H1 (cell line): ENCODE measurements at regions not wholly inside any gene's neighbourhood (a gene's known extent, or its start where the extent isn't known, plus 50 kb on each side); places are given as distances from the start of the nearest gene placed in this dataset.

Source experiments
- CTCF ChIA-PET: fragments of 300-600 bp; sonication (Branson Sonifier 250); formaldehyde crosslinking; loops from one replicate; lab custom pipeline; 2021; ENCODE audit not compliant: partially characterized antibody; lab: Charles Lee
- POLR2A ChIA-PET: fragments of 300-600 bp; sonication (Branson Sonifier 250); formaldehyde crosslinking; loops from one replicate; lab custom pipeline; 2021; ENCODE audit warnings: inconsistent platforms; ENCODE audit not compliant: partially characterized antibody; lab: Charles Lee
- DNase-seq, 2 experiments: peaks; one replicate each; pipeline versions ENCODE4 v3.0.0 to v3.0.0-alpha.2; 2010 to 2022; ENCODE audit warnings: low spot score in 2 of 2, low read depth in 1 of 2, mixed read lengths in 1 of 2
- FAIRE-seq: peaks from 2 replicates; lab custom pipeline; 2011; peaks lifted over from hg19 to GRCh38; lab: Jason Lieb, UNC
- H2AFZ ChIP-seq: 2 replicates; pipeline ENCODE4 v1.8.1; 2012; ENCODE audit warnings: low read length, inconsistent platforms
- H2AK5ac ChIP-seq: 2 replicates; pipeline ENCODE4 v1.6.1; 2013; ENCODE audit warnings: low read depth, low read length
- H2BK120ac ChIP-seq: replicated peaks from 2 replicates; pipeline ENCODE3; 2013; ENCODE audit warnings: low read depth, low read length, inconsistent platforms
- H2BK12ac ChIP-seq: 2 replicates; pipeline ENCODE4 v1.6.1; 2013; ENCODE audit warnings: low read depth, low read length
- H2BK15ac ChIP-seq: 2 replicates; pipeline ENCODE4 v1.6.1; 2013; ENCODE audit warnings: low read length
- H2BK20ac ChIP-seq: 2 replicates; pipeline ENCODE4 v1.6.1; 2013; ENCODE audit warnings: low read length
- H2BK5ac ChIP-seq: 2 replicates; pipeline ENCODE4 v1.6.1; 2013; ENCODE audit warnings: low read depth, low read length
- H3K14ac ChIP-seq: 2 replicates; pipeline ENCODE4 v1.6.1; 2013; ENCODE audit warnings: inconsistent platforms; ENCODE audit not compliant: insufficient read length
- H3K18ac ChIP-seq: 2 replicates; pipeline ENCODE4 v1.6.1; 2013; ENCODE audit warnings: low read length; ENCODE audit errors: extremely low read depth
- H3K23ac ChIP-seq: 2 replicates; pipeline ENCODE4 v1.6.1; 2013; ENCODE audit warnings: inconsistent platforms; ENCODE audit not compliant: insufficient read length
- H3K23me2 ChIP-seq: 2 replicates; pipeline ENCODE4 v1.6.1; 2013; ENCODE audit warnings: low read depth, low read length
- H3K27ac ChIP-seq: 2 replicates; pipeline ENCODE4 v1.6.1; 2011; ENCODE audit warnings: low read depth, low read length, inconsistent platforms
- H3K27me3 ChIP-seq, 4 experiments: replicated peaks in 1 of 4; 1 replicate in 1 of 4; 2 replicates in 3 of 4; pipeline versions ENCODE4 v1.6.1 to v1.8.1; 2011 to 2013; ENCODE audit warnings: low read length in 3 of 4, mild to moderate bottlenecking in 3 of 4, inconsistent platforms in 2 of 4, mixed read lengths in 2 of 4, moderate library complexity in 1 of 4; ENCODE audit not compliant: control insufficient read depth in 3 of 4, insufficient read depth in 3 of 4; ENCODE audit errors: extremely low read depth in 1 of 4
- H3K36me3 ChIP-seq, 4 experiments: 2 replicates each; pipeline versions ENCODE4 v1.6.1 to v1.8.1; 2011 to 2013; ENCODE audit warnings: mild to moderate bottlenecking in 4 of 4, low read length in 3 of 4, moderate library complexity in 2 of 4, control low read depth in 1 of 4, inconsistent platforms in 1 of 4; ENCODE audit not compliant: insufficient read depth in 4 of 4, control insufficient read depth in 2 of 4
- H3K4ac ChIP-seq: replicated peaks from 2 replicates; pipeline ENCODE3; 2013; ENCODE audit warnings: low read length, low read depth, mixed read lengths, inconsistent platforms; ENCODE audit not compliant: insufficient read length
- H3K4me1 ChIP-seq, 4 experiments: replicated peaks in 1 of 4; 1 replicate in 1 of 4; 2 replicates in 3 of 4; pipeline versions ENCODE4 v1.6.1 to v1.8.1; 2011 to 2013; ENCODE audit warnings: low read length in 3 of 4, inconsistent platforms in 2 of 4, mixed read lengths in 1 of 4; ENCODE audit not compliant: insufficient read depth in 4 of 4, control insufficient read depth in 3 of 4
- H3K4me2 ChIP-seq, 2 experiments: 2 replicates each; pipeline versions ENCODE4 v1.6.1 to v1.8.1; 2011 to 2013; ENCODE audit warnings: low read depth in 2 of 2, low read length in 2 of 2, control low read depth in 1 of 2, inconsistent platforms in 1 of 2, mild to moderate bottlenecking in 1 of 2; ENCODE audit not compliant: insufficient read depth in 1 of 2
- H3K4me3 ChIP-seq, 4 experiments: fragments of 200-600, 300-600 bp in 1 of 4; sonication (generic), shearing (Covaris generic), sonication (Bioruptor Twin) in 1 of 4; 2 replicates each; pipeline versions ENCODE4 v1.5.1 to v1.8.1; 2011 to 2016; ENCODE audit warnings: low read length in 4 of 4, low read depth in 3 of 4, control low read depth in 2 of 4, inconsistent platforms in 2 of 4, mild to moderate bottlenecking in 2 of 4, mixed read lengths in 1 of 4, moderate library complexity in 1 of 4; ENCODE audit not compliant: insufficient read depth in 2 of 4; ENCODE audit errors: extremely low read depth in 1 of 4
- H3K56ac ChIP-seq: replicated peaks from 2 replicates; pipeline ENCODE3; 2013; ENCODE audit warnings: low read depth, mild to moderate bottlenecking, mixed read lengths, low read length, inconsistent platforms; ENCODE audit not compliant: insufficient read length
- H3K79me1 ChIP-seq: 2 replicates; pipeline ENCODE4 v1.6.1; 2013; ENCODE audit warnings: low read depth, low read length, control low read depth
- H3K79me2 ChIP-seq, 2 experiments: 2 replicates each; pipeline versions ENCODE4 v1.6.1 to v1.8.1; 2012 to 2013; ENCODE audit warnings: low read length in 2 of 2, mild to moderate bottlenecking in 2 of 2, inconsistent platforms in 1 of 2; ENCODE audit not compliant: insufficient read depth in 2 of 2, control insufficient read depth in 1 of 2
- H3K9ac ChIP-seq, 4 experiments: replicated peaks in 1 of 4; 1 replicate in 1 of 4; 2 replicates in 3 of 4; pipeline versions ENCODE4 v1.6.1 to v1.8.1; 2011 to 2013; ENCODE audit warnings: low read depth in 3 of 4, low read length in 3 of 4, control low read depth in 2 of 4, mild to moderate bottlenecking in 2 of 4, moderate library complexity in 2 of 4, inconsistent platforms in 1 of 4; ENCODE audit errors: extremely low read depth in 1 of 4
- H3K9me3 ChIP-seq, 2 experiments: 2 replicates each; pipeline versions ENCODE4 v1.6.1 to v1.8.1; 2012 to 2013; ENCODE audit warnings: mild to moderate bottlenecking in 2 of 2, moderate library complexity in 2 of 2, control low read depth in 1 of 2, inconsistent platforms in 1 of 2, low read depth in 1 of 2, low read length in 1 of 2, mixed read lengths in 1 of 2; ENCODE audit not compliant: insufficient read depth in 2 of 2
- H4K20me1 ChIP-seq, 2 experiments: replicated peaks in 1 of 2; 2 replicates each; pipeline versions ENCODE3 to v1.8.1; 2011 to 2013; ENCODE audit warnings: inconsistent platforms in 2 of 2, low read length in 2 of 2, mild to moderate bottlenecking in 1 of 2; ENCODE audit not compliant: insufficient read depth in 2 of 2, control insufficient read depth in 1 of 2
- H4K5ac ChIP-seq: 2 replicates; pipeline ENCODE4 v1.6.1; 2013; ENCODE audit warnings: low read length, low read depth, mixed read lengths, inconsistent platforms; ENCODE audit not compliant: insufficient read length
- H4K8ac ChIP-seq: 2 replicates; pipeline ENCODE4 v1.8.0; 2013; ENCODE audit warnings: mild to moderate bottlenecking, moderate library complexity, low read length, inconsistent platforms; ENCODE audit not compliant: insufficient read depth; ENCODE audit errors: extremely low read depth
- H4K91ac ChIP-seq: replicated peaks from 2 replicates; pipeline ENCODE3; 2013; ENCODE audit warnings: low read length, mixed read lengths, inconsistent platforms; ENCODE audit not compliant: insufficient read length
- ATF2 ChIP-seq: IDR thresholded peaks from 2 replicates; pipeline ENCODE4 v1.6.1; 2012; ENCODE audit warnings: low read length, inconsistent platforms
- BCL11A ChIP-seq, 2 experiments: IDR thresholded peaks; one replicate each; pipeline ENCODE4 v1.6.1; 2011; ENCODE audit warnings: low read depth in 2 of 2, low read length in 2 of 2, mild to moderate bottlenecking in 2 of 2
- CBX5 ChIP-seq: fragments of 300-800, 300-1000 bp; sonication (generic); IDR thresholded peaks from 2 replicates; pipeline ENCODE4 v1.7.1; 2016; ENCODE audit warnings: antibody characterized with exemption, low read length, low read depth
- CHD1 ChIP-seq: IDR thresholded peaks from 2 replicates; pipeline ENCODE4 v1.6.1; 2012; ENCODE audit warnings: low read depth, low read length, improper control_type of control experiment
- CREB1 ChIP-seq: IDR thresholded peaks from 2 replicates; pipeline ENCODE4 v1.6.1; 2012; ENCODE audit warnings: inconsistent platforms
- POLR2A ChIP-seq, 2 experiments: IDR thresholded peaks; 1 replicate in 1 of 2; 2 replicates in 1 of 2; pipeline ENCODE4 v1.6.1; 2011; ENCODE audit warnings: low read depth in 2 of 2, low read length in 2 of 2, mild to moderate bottlenecking in 2 of 2; ENCODE audit errors: control extremely low read depth in 1 of 2
- POU5F1 ChIP-seq: IDR thresholded peaks from 2 replicates; pipeline ENCODE4 v1.6.1; 2011; ENCODE audit warnings: low read depth, mild to moderate bottlenecking, low read length, moderate library complexity
- RFX5 ChIP-seq: IDR thresholded peaks from 2 replicates; pipeline ENCODE4 v1.6.1; 2011; ENCODE audit warnings: low read depth, low read length, improper control_type of control experiment, borderline replicate concordance
- SIN3A ChIP-seq, 2 experiments: IDR thresholded peaks in 1 of 2; conservative IDR thresholded peaks in 1 of 2; 2 replicates each; pipeline ENCODE4 v1.6.1; 2011 to 2012; ENCODE audit warnings: low read length in 2 of 2, improper control_type of control experiment in 1 of 2, low read depth in 1 of 2, mild to moderate bottlenecking in 1 of 2
- WGBS, 2 experiments: shearing (Covaris generic) in 1 of 2; methylation state at CpG; one replicate each; pipeline versions ENCODE4 v1.1.6 to v1.1.7; 2013 to 2015; ENCODE audit warnings: low lambda C conversion rate in 2 of 2, mixed read lengths in 2 of 2, inconsistent platforms in 1 of 2, low coverage in 1 of 2, missing lambda C conversion rate in 1 of 2; ENCODE audit not compliant: insufficient replicate concordance in 2 of 2, insufficient coverage in 1 of 2, insufficient read length in 1 of 2; ENCODE audit errors: extremely low coverage in 1 of 2, missing lambda C conversion rate in 1 of 2; 5-methylcytosine and 5-hydroxymethylcytosine counted together
- TF ChIP-seq, protein P1 (sequence below): IDR thresholded peaks from 2 replicates; pipeline ENCODE4 v1.6.1; 2011; ENCODE audit warnings: low read length, improper control_type of control experiment

GRCh38 chr12:19710811-19711793, 271.8 kb downstream of the AEBP2 start:
- H3K9ac ChIP-seq = no peak overlapping the region
- no peaks in the 10 kb centered on the region for H3K27me3 ChIP-seq
- DNase-seq = no peak
- H3K4me3 ChIP-seq = no peak overlapping the region
- H4K8ac ChIP-seq = no peak overlapping the region
- H3K27ac ChIP-seq = no peak overlapping the region
- no peak overlapping the region for H2AK5ac ChIP-seq
- no peak overlapping the region for H3K14ac ChIP-seq
- H2BK20ac ChIP-seq = no peak overlapping the region
- H3K4ac ChIP-seq = no peak overlapping the region
- H2BK15ac ChIP-seq = no peak overlapping the region
- H3K4me1 ChIP-seq = no peaks in the 10 kb centered on the region
- H2BK120ac ChIP-seq = no peak overlapping the region
- no peaks in the 10 kb centered on the region for H3K79me1 ChIP-seq
- no peaks in the 10 kb centered on the region for H4K20me1 ChIP-seq
- no peak overlapping the region for H3K56ac ChIP-seq
- no peak overlapping the region for H3K4me2 ChIP-seq
- 78% methylated on average over 7 of the region's 7 CpGs; no CpG with 5 or more reads in 1 of the 2 experiments for WGBS, 2 experiments
- no peak overlapping the region for H2AFZ ChIP-seq
- H3K9me3 ChIP-seq = peaks cover 3 to 8% of the 10 kb centered on the region in 2 experiments; a peak in 2 of 4 replicates
- H2BK5ac ChIP-seq = no peak overlapping the region
- H3K23ac ChIP-seq = no peak overlapping the region
- no peaks in the 10 kb centered on the region for H3K23me2 ChIP-seq
- no peak overlapping the region for H4K5ac ChIP-seq
- H3K36me3 ChIP-seq = no peaks in the 10 kb centered on the region
- POLR2A ChIA-PET = no interaction called here
- H3K18ac ChIP-seq = no peak overlapping the region
- CTCF ChIA-PET = interaction anchor here (0.7 to 1.6 kb wide), 5 partner anchors 15 to 139 kb away, joined by 3 to 4 read pairs (median 3); no protein-coding TSS in a partner anchor
- H4K91ac ChIP-seq = no peak overlapping the region
- H3K79me2 ChIP-seq = no peaks in the 10 kb centered on the region
- H2BK12ac ChIP-seq = no peak overlapping the region
- no peak for FAIRE-seq
- no peak for TF ChIP-seq SIN3A (conservative IDR thresholded peaks at IDR 0.05 in 1 of 2, IDR thresholded peaks at IDR 0.05 in 1 of 2; ENCODE audit: low read depth in 1 of 2, low read length in 2 of 2)
- TF ChIP-seq BCL11A (IDR thresholded peaks at IDR 0.05; ENCODE audit: low read depth in 2 of 2, low read length in 2 of 2) = no peak
- no peak for TF ChIP-seq ATF2
- TF ChIP-seq POU5F1 = no peak
- TF ChIP-seq RFX5 = no peak
- no peak for TF ChIP-seq CREB1
- no peak for TF ChIP-seq CBX5
- TF ChIP-seq, protein P1, sequence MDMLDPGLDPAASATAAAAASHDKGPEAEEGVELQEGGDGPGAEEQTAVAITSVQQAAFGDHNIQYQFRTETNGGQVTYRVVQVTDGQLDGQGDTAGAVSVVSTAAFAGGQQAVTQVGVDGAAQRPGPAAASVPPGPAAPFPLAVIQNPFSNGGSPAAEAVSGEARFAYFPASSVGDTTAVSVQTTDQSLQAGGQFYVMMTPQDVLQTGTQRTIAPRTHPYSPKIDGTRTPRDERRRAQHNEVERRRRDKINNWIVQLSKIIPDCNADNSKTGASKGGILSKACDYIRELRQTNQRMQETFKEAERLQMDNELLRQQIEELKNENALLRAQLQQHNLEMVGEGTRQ = no peak
- no peak for TF ChIP-seq POLR2A (IDR thresholded peaks at IDR 0.05; ENCODE audit: control extremely low read depth in 1 of 2, low read depth in 2 of 2, low read length in 2 of 2)
- TF ChIP-seq CHD1 = no peak
